H9 (cell line): ENCODE measurements at regions not wholly inside any gene's neighbourhood (a gene's known extent, or its start where the extent isn't known, plus 50 kb on each side); places are given as distances from the start of the nearest gene placed in this dataset.

Experiments
- DNase-seq: peaks from one replicate; pipeline ENCODE4 v3.0.0-alpha.2; 2017
- H2AFZ ChIP-seq: one replicate; pipeline ENCODE4 v1.6.1; 2013; ENCODE audit warnings: mild to moderate bottlenecking, low read length, control low read depth, moderate library complexity
- H2AK5ac ChIP-seq: 2 replicates; pipeline ENCODE4 v1.6.1; 2013; ENCODE audit warnings: low read length, control low read depth, mixed read lengths; ENCODE audit not compliant: insufficient read length
- H2BK120ac ChIP-seq: one replicate; pipeline ENCODE4 v1.6.1; 2013; ENCODE audit warnings: low read depth, mild to moderate bottlenecking, low read length, control low read depth, inconsistent platforms; ENCODE audit not compliant: poor library complexity, severe bottlenecking
- H2BK12ac ChIP-seq: 2 replicates; pipeline ENCODE4 v1.6.1; 2013; ENCODE audit warnings: low read length, control low read depth, mixed read lengths, low read depth; ENCODE audit not compliant: insufficient read length
- H2BK15ac ChIP-seq: 2 replicates; pipeline ENCODE4 v1.6.1; 2013; ENCODE audit warnings: low read depth, low read length, control low read depth
- H2BK20ac ChIP-seq: one replicate; pipeline ENCODE4 v1.6.1; 2013; ENCODE audit warnings: low read depth, mild to moderate bottlenecking, low read length, control low read depth, inconsistent platforms; ENCODE audit not compliant: poor library complexity, severe bottlenecking
- H2BK5ac ChIP-seq: 2 replicates; pipeline ENCODE4 v1.6.1; 2013; ENCODE audit warnings: low read length, control low read depth, mixed read lengths; ENCODE audit not compliant: insufficient read length
- H3K14ac ChIP-seq: 2 replicates; pipeline ENCODE4 v1.6.1; 2013; ENCODE audit warnings: low read length, control low read depth; ENCODE audit not compliant: insufficient read depth
- H3K18ac ChIP-seq: 2 replicates; pipeline ENCODE4 v1.6.1; 2013; ENCODE audit warnings: low read depth, mild to moderate bottlenecking, mixed read lengths, low read length, control low read depth; ENCODE audit not compliant: insufficient read length
- H3K23ac ChIP-seq: 2 replicates; pipeline ENCODE4 v1.6.1; 2013; ENCODE audit warnings: low read length, control low read depth, mixed read lengths, low read depth; ENCODE audit not compliant: insufficient read length
- H3K23me2 ChIP-seq: 2 replicates; pipeline ENCODE4 v1.6.1; 2013; ENCODE audit warnings: low read depth, mild to moderate bottlenecking, mixed read lengths, low read length, control low read depth; ENCODE audit not compliant: insufficient read length, poor library complexity, severe bottlenecking
- H3K27ac ChIP-seq: 2 replicates; pipeline ENCODE4 v1.5.1; 2013; ENCODE audit warnings: low read length, control low read depth, mixed read lengths, low read depth; ENCODE audit not compliant: insufficient read length
- H3K27me3 ChIP-seq: 2 replicates; pipeline ENCODE4 v1.6.1; 2013; ENCODE audit warnings: low read length, control low read depth, inconsistent platforms; ENCODE audit not compliant: insufficient read depth
- H3K4ac ChIP-seq: 2 replicates; pipeline ENCODE4 v1.6.1; 2013; ENCODE audit warnings: low read depth, mild to moderate bottlenecking, control low read depth, inconsistent platforms, low read length, moderate library complexity
- H3K4me1 ChIP-seq: 2 replicates; pipeline ENCODE4 v1.6.1; 2013; ENCODE audit warnings: low read length, control low read depth, inconsistent platforms; ENCODE audit not compliant: insufficient read depth
- H3K4me2 ChIP-seq: 2 replicates; pipeline ENCODE4 v1.6.1; 2013; ENCODE audit warnings: low read length, control low read depth, mixed read lengths; ENCODE audit not compliant: insufficient read length, insufficient read depth
- H3K56ac ChIP-seq: 2 replicates; pipeline ENCODE4 v1.6.1; 2013; ENCODE audit warnings: low read depth, mild to moderate bottlenecking, mixed read lengths, low read length, control low read depth; ENCODE audit not compliant: insufficient read length
- H3K79me1 ChIP-seq: 2 replicates; pipeline ENCODE4 v1.6.1; 2013; ENCODE audit warnings: low read depth, mild to moderate bottlenecking, moderate library complexity, low read length, control low read depth, inconsistent platforms; ENCODE audit not compliant: insufficient read depth, poor library complexity, severe bottlenecking
- H3K79me2 ChIP-seq: 2 replicates; pipeline ENCODE4 v1.6.1; 2013; ENCODE audit warnings: low read length, control low read depth, inconsistent platforms; ENCODE audit not compliant: insufficient read depth
- H3K9ac ChIP-seq: 2 replicates; pipeline ENCODE4 v1.6.1; 2013; ENCODE audit warnings: low read length, control low read depth, mixed read lengths; ENCODE audit not compliant: insufficient read length; ENCODE audit errors: extremely low read depth
- H3K9me3 ChIP-seq: one replicate; pipeline ENCODE4 v1.6.1; 2013; ENCODE audit warnings: low read depth, low read length, inconsistent platforms; ENCODE audit not compliant: control insufficient read depth
- H3T11ph ChIP-seq: one replicate; pipeline ENCODE4 v1.6.1; 2013; ENCODE audit warnings: mild to moderate bottlenecking, low read length, control low read depth, inconsistent platforms
- H4K20me1 ChIP-seq: one replicate; pipeline ENCODE4 v1.6.1; 2013; ENCODE audit not compliant: control insufficient read depth, insufficient read length, insufficient read depth
- H4K5ac ChIP-seq: 2 replicates; pipeline ENCODE4 v1.6.1; 2013; ENCODE audit warnings: low read depth, mild to moderate bottlenecking, mixed read lengths, low read length, control low read depth; ENCODE audit not compliant: insufficient read length
- H4K8ac ChIP-seq: replicated peaks from 2 replicates; pipeline ENCODE4 v1.6.1; 2013; ENCODE audit warnings: low read length, control low read depth, mixed read lengths, low read depth; ENCODE audit not compliant: insufficient read length
- H4K91ac ChIP-seq: 2 replicates; pipeline ENCODE4 v1.6.1; 2013; ENCODE audit warnings: low read depth, mild to moderate bottlenecking, moderate library complexity, mixed read lengths, low read length, control low read depth; ENCODE audit not compliant: insufficient read length
- H3K27ac Mint-ChIP-seq, 3 experiments: 2 replicates in 2 of 3; 3 replicates in 1 of 3; pipeline ENCODE4 v1.8.0; 2020 to 2021; ENCODE audit warnings: mixed read lengths in 3 of 3, mild to moderate bottlenecking in 1 of 3, moderate library complexity in 1 of 3
- H3K27me3 Mint-ChIP-seq: 2 replicates; pipeline ENCODE4 v1.8.0; 2021; ENCODE audit warnings: low read depth, mild to moderate bottlenecking, moderate library complexity, mixed read lengths
- H3K36me3 Mint-ChIP-seq, 3 experiments: 2 replicates in 2 of 3; 3 replicates in 1 of 3; pipeline ENCODE4 v1.8.0; 2020 to 2021; ENCODE audit warnings: low read depth in 3 of 3, mixed read lengths in 3 of 3; ENCODE audit not compliant: insufficient read depth in 1 of 3
- H3K4me1 Mint-ChIP-seq, 2 experiments: 2 replicates each; pipeline ENCODE4 v1.8.0; 2020; ENCODE audit warnings: mixed read lengths in 2 of 2
- H3K4me3 Mint-ChIP-seq, 2 experiments: 2 replicates in 1 of 2; 3 replicates in 1 of 2; pipeline ENCODE4 v1.8.0; 2020 to 2021; ENCODE audit warnings: mild to moderate bottlenecking in 2 of 2, mixed read lengths in 2 of 2, moderate library complexity in 1 of 2
- H3K9me3 Mint-ChIP-seq, 2 experiments: 2 replicates in 1 of 2; 3 replicates in 1 of 2; pipeline ENCODE4 v1.8.0; 2020; ENCODE audit warnings: mild to moderate bottlenecking in 2 of 2, mixed read lengths in 2 of 2, moderate library complexity in 1 of 2
- WGBS: extraction: QIAGEN DNeasy Blood & Tissue Kit; methylation state at CpG from one replicate; pipeline ENCODE4 v1.1.7; 2013; ENCODE audit warnings: missing lambda C conversion rate, low lambda C conversion rate, mixed read lengths; ENCODE audit not compliant: insufficient read length; ENCODE audit errors: extremely low coverage; 5-methylcytosine and 5-hydroxymethylcytosine counted together
- TF ChIP-seq, protein P1 (sequence below): fragments of 200-600 bp; sonication (generic); conservative IDR thresholded peaks from 3 replicates; pipeline ENCODE4 v1.8.0; 2021; ENCODE audit warnings: antibody characterized with exemption, mild to moderate bottlenecking

GRCh38 chr20:39563349-39563748 lies 601.2 kb downstream of the DHX35 start:
- no CpG with 5 or more reads among the region's 4 CpGs for WGBS
- Histone ChIP-seq H4K91ac (no peak overlapping the region), H4K20me1 (no peaks in the 10 kb centered on the region), H3K4ac (no peak overlapping the region), H3K4me2 (no peak overlapping the region), H3K4me1 (no peaks in the 10 kb centered on the region), H3K79me2 (no peaks in the 10 kb centered on the region), H3T11ph (no peak overlapping the region), H3K9ac (no peak overlapping the region), H2BK15ac (no peak overlapping the region), H4K8ac (no peak overlapping the region), H3K9me3 (no peaks in the 10 kb centered on the region), H4K5ac (no peak overlapping the region), H3K27me3 (no peaks in the 10 kb centered on the region), H2BK5ac (no peak overlapping the region), H2AK5ac (no peak overlapping the region), H2AFZ (no peak overlapping the region), H3K56ac (no peak overlapping the region), H3K79me1 (no peaks in the 10 kb centered on the region), H2BK20ac (no peak overlapping the region), H3K23me2 (no peaks in the 10 kb centered on the region), H3K18ac (no peak overlapping the region), H2BK120ac (no peak overlapping the region), H3K27ac (no peak overlapping the region), H3K14ac (no peak overlapping the region), H3K23ac (no peak overlapping the region), H2BK12ac (no peak overlapping the region)
- TF ChIP-seq, protein P1, sequence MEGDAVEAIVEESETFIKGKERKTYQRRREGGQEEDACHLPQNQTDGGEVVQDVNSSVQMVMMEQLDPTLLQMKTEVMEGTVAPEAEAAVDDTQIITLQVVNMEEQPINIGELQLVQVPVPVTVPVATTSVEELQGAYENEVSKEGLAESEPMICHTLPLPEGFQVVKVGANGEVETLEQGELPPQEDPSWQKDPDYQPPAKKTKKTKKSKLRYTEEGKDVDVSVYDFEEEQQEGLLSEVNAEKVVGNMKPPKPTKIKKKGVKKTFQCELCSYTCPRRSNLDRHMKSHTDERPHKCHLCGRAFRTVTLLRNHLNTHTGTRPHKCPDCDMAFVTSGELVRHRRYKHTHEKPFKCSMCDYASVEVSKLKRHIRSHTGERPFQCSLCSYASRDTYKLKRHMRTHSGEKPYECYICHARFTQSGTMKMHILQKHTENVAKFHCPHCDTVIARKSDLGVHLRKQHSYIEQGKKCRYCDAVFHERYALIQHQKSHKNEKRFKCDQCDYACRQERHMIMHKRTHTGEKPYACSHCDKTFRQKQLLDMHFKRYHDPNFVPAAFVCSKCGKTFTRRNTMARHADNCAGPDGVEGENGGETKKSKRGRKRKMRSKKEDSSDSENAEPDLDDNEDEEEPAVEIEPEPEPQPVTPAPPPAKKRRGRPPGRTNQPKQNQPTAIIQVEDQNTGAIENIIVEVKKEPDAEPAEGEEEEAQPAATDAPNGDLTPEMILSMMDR: no peak
- no peak for DNase-seq
- no peak overlapping the region for H3K27ac Mint-ChIP-seq
- no peaks in the 10 kb centered on the region for H3K4me1 Mint-ChIP-seq
- H3K27me3 Mint-ChIP-seq: no peaks in the 10 kb centered on the region
- H3K4me3 Mint-ChIP-seq: no peak overlapping the region
- no peaks in the 10 kb centered on the region for H3K9me3 Mint-ChIP-seq
- H3K36me3 Mint-ChIP-seq: no peaks in the 10 kb centered on the region
